GM08714 (cell line): ENCODE measurements at regions not wholly inside any gene's neighbourhood (a gene's known extent, or its start where the extent isn't known, plus 50 kb on each side); places are given as distances from the start of the nearest gene placed in this dataset.
"Not testable (repeated sequence)": the region's sequence is repeated elsewhere in the genome, so short reads cannot be mapped to it uniquely, and the experiment has no call there.

Experiments used
- H3K4me3 ChIP-seq: fragments of 200-500 bp; sonication (Bioruptor generic); 2 replicates; pipeline ENCODE4 v1.5.1; 2014; ENCODE audit warnings: mild to moderate bottlenecking, low read length, inconsistent platforms
- ZNF274 ChIP-seq: IDR thresholded peaks from 2 replicates; pipeline ENCODE4 v1.6.1; 2012; ENCODE audit warnings: mild to moderate bottlenecking, low read depth, low read length

- no peak overlapping the region for H3K4me3 ChIP-seq
- no peak for TF ChIP-seq ZNF274
Measured at GRCh38 chr3:182393830-182394367, 399.4 kb upstream of the ATP11B start.

DNA sequence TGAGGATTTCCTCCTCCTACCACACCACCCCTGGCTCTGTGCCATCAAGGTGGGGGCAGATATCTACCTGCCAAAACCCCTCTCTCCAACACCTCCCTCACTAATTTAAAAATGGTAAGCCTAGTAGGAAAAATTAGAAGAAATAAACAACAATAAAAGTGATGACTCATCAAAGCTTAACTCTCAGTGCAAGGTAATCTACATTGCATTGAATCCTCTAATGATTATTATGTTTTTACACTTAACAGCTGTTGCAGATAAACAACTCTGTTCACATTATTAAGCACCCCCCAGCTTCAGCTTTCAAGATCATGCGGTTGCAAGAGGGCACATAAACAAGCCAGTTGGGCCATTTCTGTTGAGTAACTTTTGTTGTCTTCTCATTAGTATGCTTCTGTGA, 396.1 kb upstream of the ATP11B start:
- H3K4me3 ChIP-seq, result no peak overlapping the region
- no peak for TF ChIP-seq ZNF274

- H3K4me3 ChIP-seq, result no peak overlapping the region
- TF ChIP-seq ZNF274, result no peak
Measured at GRCh38 chr3:182399978-182400737, 393.1 kb upstream of the ATP11B start.

GRCh38 chr3:182400838-182401237, 392.5 kb upstream of the ATP11B start:
- TF ChIP-seq ZNF274, result no peak
- H3K4me3 ChIP-seq, result no peak overlapping the region

DNA sequence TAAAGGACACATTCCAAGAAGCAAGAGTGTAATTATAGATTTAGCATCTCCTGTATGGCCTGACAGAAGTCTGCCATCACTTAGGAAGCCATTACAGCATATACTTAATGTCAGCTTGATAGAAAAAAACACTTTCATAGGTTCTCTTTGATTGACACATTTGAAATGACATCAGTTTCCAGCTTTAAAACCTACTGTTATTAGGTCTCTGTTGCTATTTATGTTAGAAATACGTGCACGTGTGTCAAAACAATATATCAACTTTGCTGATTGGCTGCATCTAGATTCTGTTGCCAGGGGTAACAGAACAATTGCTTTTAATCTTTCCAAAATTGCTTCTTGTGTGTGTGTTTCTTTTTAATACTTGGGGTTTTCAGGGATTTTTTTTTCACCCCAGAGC, 389.3 kb upstream of the ATP11B start:
- TF ChIP-seq ZNF274, result no peak
- H3K4me3 ChIP-seq, result no peak overlapping the region

GRCh38 chr3:182405759-182406158, 387.5 kb upstream of the ATP11B start:
- no peak for TF ChIP-seq ZNF274
- no peak overlapping the region for H3K4me3 ChIP-seq

- H3K4me3 ChIP-seq, result no peak overlapping the region
- no peak for TF ChIP-seq ZNF274
Measured at GRCh38 chr3:182406786-182407185, 386.5 kb upstream of the ATP11B start.

- TF ChIP-seq ZNF274, result no peak
- H3K4me3 ChIP-seq, result no peak overlapping the region
Measured at GRCh38 chr3:182410051-182410450, 383.3 kb upstream of the ATP11B start.

DNA sequence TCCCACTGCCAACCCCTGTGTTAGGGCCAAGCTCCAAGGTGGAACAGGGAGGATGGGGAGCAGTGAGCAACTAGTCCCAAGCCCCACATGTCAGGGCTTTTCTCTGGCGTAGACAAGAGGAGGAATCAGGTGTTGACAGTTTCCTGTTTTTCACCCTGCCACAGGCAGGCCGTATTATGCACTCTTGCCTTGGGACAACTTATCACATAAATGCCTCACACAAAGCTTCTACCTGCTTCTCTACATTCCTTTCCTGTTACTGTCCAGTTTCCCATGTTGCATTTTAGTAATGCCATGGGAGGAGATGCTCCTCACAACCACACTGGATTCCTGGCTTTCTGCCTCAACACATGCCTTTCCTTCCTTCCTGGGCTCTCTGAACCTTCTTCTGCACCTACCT, 381.2 kb upstream of the ATP11B start:
- no peak for TF ChIP-seq ZNF274
- H3K4me3 ChIP-seq, result no peak overlapping the region

DNA sequence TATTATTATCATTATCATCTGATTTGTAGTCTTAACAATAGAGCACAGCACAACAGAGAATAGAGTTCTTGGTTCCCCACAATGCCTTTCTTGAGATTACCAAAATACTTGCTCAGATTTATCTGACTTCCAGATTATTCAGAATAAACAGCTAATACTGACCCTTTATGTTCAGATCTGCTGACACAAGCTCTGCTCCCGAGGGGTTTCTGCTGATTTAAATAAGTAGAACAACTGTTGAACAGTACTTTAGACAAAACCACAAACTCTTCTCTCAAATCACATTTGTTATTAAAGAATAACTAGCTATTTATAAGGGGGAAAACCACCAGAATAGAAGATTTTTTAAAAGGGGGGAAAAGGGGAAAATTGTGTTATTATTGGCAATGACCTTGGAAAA, 380.2 kb upstream of the ATP11B start:
- no peak for TF ChIP-seq ZNF274
- no peak overlapping the region for H3K4me3 ChIP-seq

DNA sequence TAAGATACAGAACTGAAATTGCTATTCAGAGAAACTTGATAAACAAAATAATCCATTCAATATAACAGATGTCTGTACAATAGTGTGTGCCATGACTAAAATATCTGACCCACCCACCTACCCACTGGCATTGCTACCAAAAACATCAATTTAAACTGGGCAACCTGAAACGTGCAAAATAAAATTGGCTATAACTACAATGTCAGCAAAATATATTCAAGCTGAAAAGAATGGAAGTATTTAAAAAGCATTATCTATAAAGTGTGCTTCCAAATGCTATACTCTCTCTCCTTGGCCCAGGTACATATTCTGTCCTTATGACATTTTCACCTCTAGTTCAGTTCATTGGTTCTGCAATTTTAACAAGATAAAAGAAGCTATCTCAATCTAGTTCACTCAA, 379.6 kb upstream of the ATP11B start:
- no peak for TF ChIP-seq ZNF274
- H3K4me3 ChIP-seq, result no peak overlapping the region

- TF ChIP-seq ZNF274, result no peak
Measured at GRCh38 chr3:182414586-182414985, 378.7 kb upstream of the ATP11B start.

DNA sequence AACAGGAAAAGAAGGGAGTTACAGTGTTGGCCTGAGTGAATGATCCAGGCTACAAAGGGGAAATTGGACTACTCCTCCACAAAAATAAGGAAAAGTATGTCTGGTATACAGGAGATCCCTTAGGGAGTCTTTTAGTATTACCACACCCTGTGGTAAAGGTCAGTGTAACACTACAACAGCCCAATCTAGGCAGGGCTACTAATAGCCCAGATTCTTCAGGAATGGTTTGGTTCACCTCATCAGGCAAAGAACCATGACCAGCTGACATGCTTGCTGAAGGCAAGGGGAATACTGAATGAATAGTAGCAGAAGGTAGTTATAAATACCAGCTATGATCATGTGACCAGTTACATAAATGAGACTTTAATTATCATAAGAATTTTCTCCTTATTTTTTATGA, 372.6 kb upstream of the ATP11B start:
- TF ChIP-seq ZNF274, result no peak
- H3K4me3 ChIP-seq, result no peak overlapping the region

More at GRCh38 chr3:182414586-182414985, 378.7 kb upstream of the ATP11B start:
- no peak overlapping the region for H3K4me3 ChIP-seq

- no peak overlapping the region for H3K4me3 ChIP-seq
- TF ChIP-seq ZNF274, result no peak
Measured at GRCh38 chr3:182424006-182424405, 369.3 kb upstream of the ATP11B start.

GRCh38 chr3:182425926-182426718, 367.2 kb upstream of the ATP11B start:
- not testable (repeated sequence) for H3K4me3 ChIP-seq

GRCh38 chr3:182431972-182432371, 361.3 kb upstream of the ATP11B start:
- H3K4me3 ChIP-seq, result not testable (repeated sequence)
